ENCODE measurements at regions not wholly inside any gene's neighbourhood (a gene's known extent, or its start where the extent isn't known, plus 50 kb on each side); places are given as distances from the start of the nearest gene placed in this dataset.

- TF ChIP-seq ZBTB33 (IDR thresholded peaks at IDR 0.05) (no peak), EGR1 (IDR thresholded peaks at IDR 0.05; ENCODE audit: low read depth in 2 of 2) (no peak), HNF4A (conservative IDR thresholded peaks at IDR 0.05) (no peak), HNF4G (IDR thresholded peaks at IDR 0.05) (no peak), CTCF (IDR thresholded peaks at IDR 0.05; ENCODE audit: low read depth, low read length, missing input control) (no peak), RXRA (IDR thresholded peaks at IDR 0.05) (no peak), YY1 (IDR thresholded peaks at IDR 0.05) (no peak), JUND (IDR thresholded peaks at IDR 0.05) (no peak), REST (IDR thresholded peaks at IDR 0.05) (no peak), FOXA1 (IDR thresholded peaks at IDR 0.05) (no peak), RAD21 (IDR thresholded peaks at IDR 0.05) (no peak), SP1 (IDR thresholded peaks at IDR 0.05) (no peak), TAF1 (conservative IDR thresholded peaks at IDR 0.05) (no peak)
- H3K36me3 ChIP-seq (ENCODE audit: control insufficient read depth in 4 of 4, insufficient read depth in 3 of 4, low read depth in 1 of 4, low read length in 3 of 4), result no peaks in the 10 kb centered on the region
- no peaks in the 10 kb centered on the region for H3K27me3 ChIP-seq (ENCODE audit: control insufficient read depth in 4 of 4, insufficient read depth in 4 of 4, low read length in 3 of 4)
- DNase-seq (ENCODE audit: low spot score), result no peak
- no peaks in the 10 kb centered on the region for H3K9me3 ChIP-seq (ENCODE audit: control insufficient read depth in 4 of 4, low read length in 3 of 4)
- WGBS, result 84% methylated on average over 5 of the region's 5 CpGs
- H3K4me1 ChIP-seq (ENCODE audit: control insufficient read depth in 4 of 4, insufficient read depth in 4 of 4, low read length in 3 of 4), result no peaks in the 10 kb centered on the region
- H3K4me3 ChIP-seq (ENCODE audit: low read depth in 1 of 3, low read length in 3 of 3), result no peak overlapping the region
- H3K9ac ChIP-seq (ENCODE audit: low read depth in 1 of 2, low read length in 2 of 2), result no peak overlapping the region
- H3K27ac ChIP-seq (ENCODE audit: low read depth in 1 of 2, low read length in 2 of 2), result no peak overlapping the region
These were observed 101.7 kb downstream of the UBIAD1 start for GRCh38 chr1:11374748-11375110.

GRCh38 chr1:11377001-11377583 lies 101.9 kb upstream of the DISP3 start:
- no peak overlapping the region for H3K9ac ChIP-seq (ENCODE audit: low read depth in 1 of 2, low read length in 2 of 2)
- no peaks in the 10 kb centered on the region for H3K9me3 ChIP-seq (ENCODE audit: control insufficient read depth in 4 of 4, low read length in 3 of 4)
- H3K27ac ChIP-seq (ENCODE audit: low read depth in 1 of 2, low read length in 2 of 2), result no peak overlapping the region
- H3K36me3 ChIP-seq (ENCODE audit: control insufficient read depth in 4 of 4, insufficient read depth in 3 of 4, low read depth in 1 of 4, low read length in 3 of 4), result no peaks in the 10 kb centered on the region
- H3K4me3 ChIP-seq (ENCODE audit: low read depth in 1 of 3, low read length in 3 of 3), result no peak overlapping the region
- H3K27me3 ChIP-seq (ENCODE audit: control insufficient read depth in 4 of 4, insufficient read depth in 4 of 4, low read length in 3 of 4), result no peaks in the 10 kb centered on the region
- no peaks in the 10 kb centered on the region for H3K4me1 ChIP-seq (ENCODE audit: control insufficient read depth in 4 of 4, insufficient read depth in 4 of 4, low read length in 3 of 4)
- WGBS, result 83% methylated on average over 9 of the region's 9 CpGs
- DNase-seq (ENCODE audit: low spot score), result no peak
- TF ChIP-seq SP1 (IDR thresholded peaks at IDR 0.05) (no peak), ATF3 (IDR thresholded peaks at IDR 0.05) (no peak), RXRA (IDR thresholded peaks at IDR 0.05) (no peak), JUND (IDR thresholded peaks at IDR 0.05) (no peak), ZBTB33 (IDR thresholded peaks at IDR 0.05) (no peak), FOXA1 (IDR thresholded peaks at IDR 0.05) (no peak), HNF4A (conservative IDR thresholded peaks at IDR 0.05) (no peak), EGR1 (IDR thresholded peaks at IDR 0.05; ENCODE audit: low read depth in 2 of 2) (no peak), CTCF (IDR thresholded peaks at IDR 0.05; ENCODE audit: low read depth, low read length, missing input control) (no peak), REST (IDR thresholded peaks at IDR 0.05) (no peak), HNF4G (IDR thresholded peaks at IDR 0.05) (no peak), NR2F2 (IDR thresholded peaks at IDR 0.05) (no peak)
